GM12878 (cell line): ENCODE measurements at regions not wholly inside any gene's neighbourhood (a gene's known extent, or its start where the extent isn't known, plus 50 kb on each side); places are given as distances from the start of the nearest gene placed in this dataset.

Experiments used
- ATAC-seq: fragments of 200-7000 bp; cut with Tn5 transposase; 3 replicates; pipeline ENCODE4 v1.9.1; 2020; ENCODE audit warnings: mild to moderate bottlenecking, moderate library complexity
- BruUV-seq: library from RNA; stranded (reverse); fragments of 400-500 nt; replicated peaks from 2 replicates; lab custom pipeline; 2021; lab: Mats Ljungman, UMichigan
- CTCF ChIA-PET: fragments of 300-600 bp; sonication (Branson Sonifier 250); formaldehyde crosslinking; extraction: SDS; loops from one replicate; lab custom pipeline; 2021; ENCODE audit warnings: inconsistent platforms; lab: Yijun Ruan, JAX
- POLR2A ChIA-PET: fragments of 350-600 bp; formaldehyde crosslinking; extraction: SDS; loops from one replicate; lab custom pipeline; 2021; ENCODE audit warnings: inconsistent platforms; lab: Charles Lee
- RAD21 ChIA-PET: fragments of 300-600 bp; sonication (Branson Sonifier 250); formaldehyde crosslinking; loops from one replicate; lab custom pipeline; 2023; ENCODE audit warnings: antibody characterized with exemption; ENCODE audit not compliant: unreplicated experiment; lab: Charles Lee
- SMC1A ChIA-PET: fragments of 300-600 bp; sonication (Branson Sonifier 250); formaldehyde crosslinking; loops from one replicate; lab custom pipeline; 2023; ENCODE audit not compliant: unreplicated experiment, uncharacterized antibody; lab: Charles Lee
- DNase-seq: peaks from one replicate; pipeline ENCODE4 v3.0.0-alpha.2; 2011; ENCODE audit warnings: low read depth, low spot score
- FAIRE-seq: peaks from 3 replicates; lab custom pipeline; 2011; peaks lifted over from hg19 to GRCh38; lab: Jason Lieb, UNC
- H2AFZ ChIP-seq: 2 replicates; pipeline ENCODE4 v1.6.0; 2011; ENCODE audit warnings: low read depth, low read length, control low read depth; ENCODE audit not compliant: control insufficient read depth
- H3K27ac ChIP-seq: 2 replicates; pipeline ENCODE4 v1.5.1; 2011; ENCODE audit warnings: control low read depth; ENCODE audit not compliant: control insufficient read depth, insufficient read depth
- H3K27me3 ChIP-seq, 2 experiments: replicated peaks in 1 of 2; 2 replicates each; pipeline versions ENCODE4 v1.6.0 to v1.6.1; 2011; ENCODE audit warnings: low read length in 1 of 2; ENCODE audit not compliant: control insufficient read depth in 2 of 2, insufficient read depth in 2 of 2
- H3K36me3 ChIP-seq, 2 experiments: 2 replicates each; pipeline ENCODE4 v1.5.1; 2011; ENCODE audit warnings: low read length in 1 of 2; ENCODE audit not compliant: control insufficient read depth in 2 of 2, insufficient read depth in 2 of 2
- H3K4me1 ChIP-seq: 2 replicates; pipeline ENCODE4 v1.6.1; 2011; ENCODE audit warnings: mild to moderate bottlenecking, low read length, moderate library complexity, mixed read lengths; ENCODE audit not compliant: control insufficient read depth, insufficient read depth
- H3K4me2 ChIP-seq: 2 replicates; pipeline ENCODE4 v1.6.0; 2011; ENCODE audit warnings: control low read depth; ENCODE audit not compliant: control insufficient read depth, insufficient read depth
- H3K4me3 ChIP-seq: fragments of 200-600 bp; sonication (generic); 2 replicates; pipeline ENCODE4 v1.5.1; 2016
- H3K79me2 ChIP-seq: 2 replicates; pipeline ENCODE4 v1.6.0; 2011; ENCODE audit warnings: low read length; ENCODE audit not compliant: control insufficient read depth, insufficient read depth
- H3K9ac ChIP-seq: 2 replicates; pipeline ENCODE4 v1.8.0; 2011; ENCODE audit warnings: low read length, control low read depth, mixed read lengths; ENCODE audit not compliant: control insufficient read depth, insufficient read depth
- H3K9me3 ChIP-seq: replicated peaks from 3 replicates; pipeline ENCODE4 v1.5.1; 2011; ENCODE audit warnings: mild to moderate bottlenecking, low read length; ENCODE audit not compliant: control insufficient read depth, insufficient read depth
- H4K20me1 ChIP-seq: 2 replicates; pipeline ENCODE4 v1.6.0; 2011; ENCODE audit not compliant: control insufficient read depth, insufficient read depth
- CEBPB ChIP-seq, 2 experiments: fragments of 150-350 bp in 1 of 2; IDR thresholded peaks; 2 replicates each; pipeline ENCODE4 v1.6.1; 2012 to 2014; ENCODE audit warnings: low read depth in 2 of 2, low read length in 2 of 2, borderline replicate concordance in 1 of 2, inconsistent platforms in 1 of 2
- MLLT1 ChIP-seq: fragments of 450-650 bp; IDR thresholded peaks from 2 replicates; pipeline ENCODE4 v1.6.1; 2016; ENCODE audit warnings: mild to moderate bottlenecking
- NFIC ChIP-seq: IDR thresholded peaks from 2 replicates; pipeline ENCODE4 v1.6.1; 2012; ENCODE audit warnings: low read depth, mild to moderate bottlenecking, inconsistent platforms, low read length, moderate library complexity
- PAX5 ChIP-seq: IDR thresholded peaks from 2 replicates; pipeline ENCODE4 v1.6.1; 2011; ENCODE audit warnings: low read depth, low read length, borderline replicate concordance
- PBX3 ChIP-seq: IDR thresholded peaks from 2 replicates; pipeline ENCODE4 v1.6.1; 2011; ENCODE audit warnings: mild to moderate bottlenecking, low read depth, low read length, moderate library complexity; ENCODE audit not compliant: insufficient replicate concordance
- PRDM15 ChIP-seq: fragments of 450-650 bp; formaldehyde crosslinking; IDR thresholded peaks from 2 replicates; pipeline ENCODE4 v1.4.0; 2020; ENCODE audit warnings: mild to moderate bottlenecking, moderate library complexity
- RELB ChIP-seq: fragments of 450-650 bp; IDR thresholded peaks from 2 replicates; pipeline ENCODE4 v1.6.1; 2017; ENCODE audit warnings: low read depth, mild to moderate bottlenecking, moderate library complexity
- SMC3 ChIP-seq: IDR thresholded peaks from 2 replicates; pipeline ENCODE4 v1.6.1; 2011; ENCODE audit warnings: low read length, improper control_type of control experiment, borderline replicate concordance
- STAT1 ChIP-seq: fragments of 450-650 bp; conservative IDR thresholded peaks from 2 replicates; pipeline ENCODE4 v1.6.1; 2014; ENCODE audit warnings: antibody characterized with exemption, mild to moderate bottlenecking
- ZNF592 ChIP-seq: fragments of 450-650 bp; IDR thresholded peaks from 2 replicates; pipeline ENCODE4 v1.6.1; 2017; ENCODE audit warnings: mild to moderate bottlenecking, moderate library complexity
- WGBS: methylation state at CpG from one replicate; pipeline ENCODE4 v1.1.6; 2016; ENCODE audit warnings: low lambda C conversion rate; ENCODE audit not compliant: insufficient replicate concordance, insufficient coverage; ENCODE audit errors: missing lambda C conversion rate; 5-methylcytosine and 5-hydroxymethylcytosine counted together
- in situ Hi-C: fragments of 300-500 bp; cut with MboI; formaldehyde crosslinking; loops from 9 replicates; pipeline ENCODE4 v1.14.3; 2018; ENCODE audit warnings: mixed read lengths
- intact Hi-C: fragments of 100-400 bp; cut with micrococcal nuclease; formaldehyde crosslinking; loops from one replicate; pipeline ENCODE4 v1.14.2; 2022; ENCODE audit not compliant: unreplicated experiment

GRCh38 chr18:64806691-64807090 is 657.8 kb upstream of the LINC00305 start:
- no peaks in the 10 kb centered on the region for H3K36me3 ChIP-seq
- 23% methylated on average over 5 of the region's 5 CpGs for WGBS
- no TSS peak for BruUV-seq
- SMC1A ChIA-PET, result no interaction called here
- RAD21 ChIA-PET, result no interaction called here
- no peaks in the 10 kb centered on the region for H3K27me3 ChIP-seq
- no peaks in the 10 kb centered on the region for H3K9me3 ChIP-seq
- ATAC-seq (no peak), FAIRE-seq (no peak), DNase-seq (no peak)
- in situ Hi-C loops, result no loop called here
- POLR2A ChIA-PET, result no interaction called here
- CTCF ChIA-PET, result no interaction called here
- H3K9ac ChIP-seq, result no peak overlapping the region
- no peaks in the 10 kb centered on the region for H4K20me1 ChIP-seq
- no peaks in the 10 kb centered on the region for H3K4me1 ChIP-seq
- no peak overlapping the region for H3K27ac ChIP-seq
- intact Hi-C loops, result no loop called here
- no peaks in the 10 kb centered on the region for H3K79me2 ChIP-seq
- H3K4me3 ChIP-seq, result no peak overlapping the region
- no peak overlapping the region for H2AFZ ChIP-seq
- H3K4me2 ChIP-seq, result no peak overlapping the region
- TF ChIP-seq STAT1, result no peak
- TF ChIP-seq CEBPB (IDR thresholded peaks at IDR 0.05; ENCODE audit: borderline replicate concordance in 1 of 2, low read depth in 2 of 2, low read length in 2 of 2), result no peak
- no peak for TF ChIP-seq PBX3
- TF ChIP-seq PAX5, result no peak
- no peak for TF ChIP-seq MLLT1
- no peak for TF ChIP-seq NFIC
- no peak for TF ChIP-seq SMC3
- TF ChIP-seq PRDM15 (CRISPR knock-in tag), result no peak
- TF ChIP-seq ZNF592, result no peak
- TF ChIP-seq RELB, result no peak
